NCI-H2196 (cell line): ENCODE measurements at regions not wholly inside any gene's neighbourhood (a gene's known extent, or its start where the extent isn't known, plus 50 kb on each side); places are given as distances from the start of the nearest gene placed in this dataset.

Experiments
- DNase-seq: peaks from one replicate; lab custom pipeline; 2025; ENCODE audit not compliant: unreplicated experiment; lab: John Stamatoyannopoulos, UW

- DNase-seq = no peak
Observed at GRCh38 chr1:168865850-168866620, 137.0 kb upstream of the DPT start.

- DNase-seq = no peak
Observed at GRCh38 chr1:168867941-168868634, 139.1 kb upstream of the DPT start.

GRCh38 chr1:168871531-168871930 lies 142.5 kb upstream of the DPT start:
- no peak for DNase-seq

- no peak for DNase-seq
Observed at GRCh38 chr1:168875831-168876230, 146.8 kb upstream of the DPT start.

GRCh38 chr1:168876830-168877229 lies 147.8 kb upstream of the DPT start:
- no peak for DNase-seq

- DNase-seq = peak; percentile 27
Observed at GRCh38 chr1:168879896-168880734, 151.1 kb upstream of the DPT start.

- no peak for DNase-seq
Observed at GRCh38 chr1:168881656-168882260, 152.8 kb upstream of the DPT start.

GRCh38 chr1:168887381-168887780 lies 158.4 kb upstream of the DPT start:
- DNase-seq = no peak

GRCh38 chr1:168888418-168888817 lies 159.4 kb upstream of the DPT start:
- no peak for DNase-seq

- no peak for DNase-seq
Observed at GRCh38 chr1:168892931-168893330, 163.9 kb upstream of the DPT start.

- no peak for DNase-seq
Observed at GRCh38 chr1:168893359-168893801, 164.4 kb upstream of the DPT start.

- DNase-seq = no peak
Observed at GRCh38 chr1:168894397-168894903, 165.4 kb upstream of the DPT start.

- no peak for DNase-seq
Observed at GRCh38 chr1:168897249-168897648, 168.2 kb upstream of the DPT start.

- DNase-seq = no peak
Observed at GRCh38 chr1:168903237-168903830, 174.3 kb upstream of the DPT start.

GRCh38 chr1:168905633-168906032 lies 176.6 kb upstream of the DPT start:
- DNase-seq = no peak

GRCh38 chr1:168906367-168906766 lies 177.4 kb upstream of the DPT start:
- DNase-seq = no peak

- DNase-seq = peak; percentile 57
Observed at GRCh38 chr1:168907053-168907452, 178.0 kb upstream of the DPT start.

GRCh38 chr1:168907786-168908348 lies 178.9 kb upstream of the DPT start:
- peak; percentile 26 for DNase-seq

GRCh38 chr1:168910403-168910802 lies 181.4 kb upstream of the DPT start:
- no peak for DNase-seq

GRCh38 chr1:168911370-168911769 lies 182.4 kb upstream of the DPT start:
- DNase-seq = no peak
